HG02973 (cell line): ENCODE measurements at regions not wholly inside any gene's neighbourhood (a gene's known extent, or its start where the extent isn't known, plus 50 kb on each side); places are given as distances from the start of the nearest gene placed in this dataset.
"Not testable (repeated sequence)": the region's sequence is repeated elsewhere in the genome, so short reads cannot be mapped to it uniquely, and the experiment has no call there.

Source experiments
- ATAC-seq: cut with Tn5 transposase; IDR thresholded peaks from one replicate; pipeline ENCODE4 v1.9.1; 2021; ENCODE audit warnings: moderate library complexity; ENCODE audit not compliant: unreplicated experiment

GRCh38 chr6:105858639-105859038 lies 227.5 kb upstream of the PRDM1 start:
- not testable (repeated sequence) for ATAC-seq

- ATAC-seq = no peak
Observed at GRCh38 chr6:105855433-105855832, 230.7 kb upstream of the PRDM1 start.

GRCh38 chr6:105853979-105854378 lies 232.2 kb upstream of the PRDM1 start:
- not testable (repeated sequence) for ATAC-seq

- no peak for ATAC-seq
Observed at GRCh38 chr6:105851606-105852005, 234.5 kb upstream of the PRDM1 start.

GRCh38 chr6:105851113-105851580 lies 235.0 kb upstream of the PRDM1 start:
- no peak for ATAC-seq

GRCh38 chr6:105850261-105851112 lies 235.6 kb upstream of the PRDM1 start:
- no peak for ATAC-seq

- no peak for ATAC-seq
Observed at GRCh38 chr6:105849746-105850145, 236.4 kb upstream of the PRDM1 start.

- ATAC-seq = no peak
Observed at GRCh38 chr6:105847433-105847832, 238.7 kb upstream of the PRDM1 start.

GRCh38 chr6:105844275-105844883 lies 241.8 kb upstream of the PRDM1 start:
- ATAC-seq = no peak

- ATAC-seq = no peak
Observed at GRCh38 chr6:105839266-105839665, 246.9 kb upstream of the PRDM1 start.

GRCh38 chr6:105838171-105838570 lies 248.0 kb upstream of the PRDM1 start:
- ATAC-seq = no peak

GRCh38 chr6:105836889-105837288 lies 249.2 kb upstream of the PRDM1 start:
- ATAC-seq = no peak

- no peak for ATAC-seq
Observed at GRCh38 chr6:105836379-105836778, 249.8 kb upstream of the PRDM1 start.

GRCh38 chr6:105835373-105835772 lies 250.8 kb upstream of the PRDM1 start:
- no peak for ATAC-seq

- no peak for ATAC-seq
Observed at GRCh38 chr6:105833959-105834947, 251.9 kb upstream of the PRDM1 start.

GRCh38 chr6:105832313-105832761 lies 253.8 kb upstream of the PRDM1 start:
- no peak for ATAC-seq

GRCh38 chr6:105831311-105832097 lies 254.6 kb upstream of the PRDM1 start:
- ATAC-seq = no peak

- no peak for ATAC-seq
Observed at GRCh38 chr6:105825210-105825609, 260.9 kb upstream of the PRDM1 start.

- ATAC-seq = peak; percentile 59
Observed at GRCh38 chr6:105824732-105825131, 261.4 kb upstream of the PRDM1 start.

GRCh38 chr6:105821777-105822176 lies 264.4 kb upstream of the PRDM1 start:
- no peak for ATAC-seq
